SK-N-MC (cell line): ENCODE measurements at regions not wholly inside any gene's neighbourhood (a gene's known extent, or its start where the extent isn't known, plus 50 kb on each side); places are given as distances from the start of the nearest gene placed in this dataset.

ENCODE experiments used
- EZH2 ChIP-seq: fragments of 200-600 bp; sonication (generic); IDR thresholded peaks from one replicate; pipeline ENCODE4 v1.6.1; 2017; ENCODE audit warnings: antibody characterized with exemption
- FOXP2 ChIP-seq: optimal IDR thresholded peaks from 2 replicates; pipeline ENCODE3; 2011; ENCODE audit warnings: mild to moderate bottlenecking, moderate library complexity; ENCODE audit not compliant: insufficient read depth; ENCODE audit errors: extremely low read length, control extremely low read depth
- POLR2AphosphoS5 ChIP-seq: IDR thresholded peaks from 2 replicates; pipeline ENCODE4 v1.6.1; 2012; ENCODE audit warnings: mild to moderate bottlenecking, low read depth, low read length, borderline replicate concordance

DNA sequence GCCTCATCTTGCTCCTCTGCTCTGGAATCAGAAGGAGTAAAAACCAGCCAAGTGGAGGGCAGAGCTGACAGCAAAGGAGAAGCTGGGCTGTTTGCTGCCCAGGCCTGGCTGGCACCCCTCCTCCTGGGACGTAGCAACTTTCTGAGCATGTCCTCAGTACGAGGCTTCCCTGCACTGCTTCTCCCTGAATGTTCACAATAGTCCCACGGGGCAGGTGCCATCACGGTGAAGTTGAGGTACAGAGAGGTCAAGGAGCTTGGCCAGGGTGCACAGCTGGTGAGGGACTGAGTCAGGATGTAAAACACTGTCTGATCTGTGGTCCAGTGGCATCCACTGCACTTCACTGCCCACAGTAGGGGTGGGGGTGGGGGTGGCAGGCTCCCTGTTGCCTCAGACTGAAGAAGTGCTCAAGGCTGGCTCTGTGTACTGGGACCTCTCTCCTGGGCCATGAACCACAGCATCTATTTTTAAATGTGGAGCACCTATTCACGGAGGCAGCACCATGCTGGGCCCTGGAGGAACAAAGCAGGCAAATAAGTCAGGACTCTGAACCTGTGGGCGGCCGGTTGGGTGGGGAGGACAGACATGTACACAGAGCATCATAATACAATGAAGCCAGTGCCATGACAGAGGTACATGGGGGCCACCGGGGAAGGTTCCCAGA, 369.5 kb downstream of the SEC14L1 start:
- TF ChIP-seq EZH2 (no peak), POLR2AphosphoS5 (no peak), FOXP2 (no peak)
